ENCODE measurements at regions not wholly inside any gene's neighbourhood (a gene's known extent, or its start where the extent isn't known, plus 50 kb on each side); places are given as distances from the start of the nearest gene placed in this dataset.

- 100% methylated on average over 2 of the region's 2 CpGs for WGBS
- H3K9ac ChIP-seq (ENCODE audit: low read depth, low read length) = no peak overlapping the region
- no peaks in the 10 kb centered on the region for H3K9me3 ChIP-seq (ENCODE audit: insufficient read depth, low read depth, low read length)
Observed at GRCh38 chr9:75823151-75823550, 67.3 kb upstream of the PCSK5 start.

GRCh38 chr9:75824816-75825568 is 65.5 kb upstream of the PCSK5 start:
- Histone ChIP-seq H3K27ac (ENCODE audit: low read depth, low read length) (no peak overlapping the region), H3K27me3 (ENCODE audit: insufficient read depth, low read length) (no peaks in the 10 kb centered on the region), H3K4me3 (ENCODE audit: low read length) (no peak overlapping the region), H3K4me1 (ENCODE audit: insufficient read depth, low read length) (no peaks in the 10 kb centered on the region), H3K36me3 (ENCODE audit: insufficient read depth, low read length) (no peaks in the 10 kb centered on the region), H3K9me3 (ENCODE audit: insufficient read depth, low read depth, low read length) (no peaks in the 10 kb centered on the region), H3K9ac (ENCODE audit: low read depth, low read length) (no peak overlapping the region)
- WGBS = 93% methylated on average over 1 of the region's 3 CpGs

More at GRCh38 chr9:75823151-75823550, 67.3 kb upstream of the PCSK5 start:
- Histone ChIP-seq H3K27me3 (ENCODE audit: insufficient read depth, low read length) (no peaks in the 10 kb centered on the region), H3K27ac (ENCODE audit: low read depth, low read length) (no peak overlapping the region), H3K4me1 (ENCODE audit: insufficient read depth, low read length) (no peaks in the 10 kb centered on the region), H3K4me3 (ENCODE audit: low read length) (no peak overlapping the region), H3K36me3 (ENCODE audit: insufficient read depth, low read length) (no peaks in the 10 kb centered on the region)

- Histone ChIP-seq H3K36me3 (ENCODE audit: insufficient read depth, low read length) (no peaks in the 10 kb centered on the region), H3K27ac (ENCODE audit: low read depth, low read length) (no peak overlapping the region), H3K4me3 (ENCODE audit: low read length) (no peak overlapping the region), H3K9me3 (ENCODE audit: insufficient read depth, low read depth, low read length) (no peaks in the 10 kb centered on the region), H3K4me1 (ENCODE audit: insufficient read depth, low read length) (no peaks in the 10 kb centered on the region), H3K27me3 (ENCODE audit: insufficient read depth, low read length) (no peaks in the 10 kb centered on the region), H3K9ac (ENCODE audit: low read depth, low read length) (no peak overlapping the region)
- WGBS = 96% methylated on average over 2 of the region's 2 CpGs
Observed at GRCh38 chr9:75826314-75826713, 64.2 kb upstream of the PCSK5 start.

GRCh38 chr9:75830303-75830702 is 60.2 kb upstream of the PCSK5 start:
- H3K9ac ChIP-seq (ENCODE audit: low read depth, low read length) = no peak overlapping the region
- H3K9me3 ChIP-seq (ENCODE audit: insufficient read depth, low read depth, low read length) = no peaks in the 10 kb centered on the region
- no peaks in the 10 kb centered on the region for H3K36me3 ChIP-seq (ENCODE audit: insufficient read depth, low read length)
- no peaks in the 10 kb centered on the region for H3K4me1 ChIP-seq (ENCODE audit: insufficient read depth, low read length)
- H3K27ac ChIP-seq (ENCODE audit: low read depth, low read length) = no peak overlapping the region
- no peak overlapping the region for H3K4me3 ChIP-seq (ENCODE audit: low read length)
- no peaks in the 10 kb centered on the region for H3K27me3 ChIP-seq (ENCODE audit: insufficient read depth, low read length)

GRCh38 chr9:75833778-75834177 is 56.7 kb upstream of the PCSK5 start:
- Histone ChIP-seq H3K9ac (ENCODE audit: low read depth, low read length) (no peak overlapping the region), H3K27me3 (ENCODE audit: insufficient read depth, low read length) (no peaks in the 10 kb centered on the region), H3K4me1 (ENCODE audit: insufficient read depth, low read length) (no peaks in the 10 kb centered on the region; the same call in 1 of the 2 replicates), H3K27ac (ENCODE audit: low read depth, low read length) (no peak overlapping the region), H3K4me3 (ENCODE audit: low read length) (no peak overlapping the region), H3K36me3 (ENCODE audit: insufficient read depth, low read length) (no peaks in the 10 kb centered on the region), H3K9me3 (ENCODE audit: insufficient read depth, low read depth, low read length) (no peaks in the 10 kb centered on the region)

- no peaks in the 10 kb centered on the region for H3K27me3 ChIP-seq (ENCODE audit: insufficient read depth, low read length)
- no peak overlapping the region for H3K27ac ChIP-seq (ENCODE audit: low read depth, low read length)
- H3K9ac ChIP-seq (ENCODE audit: low read depth, low read length) = no peak overlapping the region
- H3K36me3 ChIP-seq (ENCODE audit: insufficient read depth, low read length) = no peaks in the 10 kb centered on the region
- no peaks in the 10 kb centered on the region for H3K9me3 ChIP-seq (ENCODE audit: insufficient read depth, low read depth, low read length)
- no peaks in the 10 kb centered on the region; the same call in 1 of the 2 replicates for H3K4me1 ChIP-seq (ENCODE audit: insufficient read depth, low read length)
- 100% methylated on average over 1 of the region's 2 CpGs for WGBS
- H3K4me3 ChIP-seq (ENCODE audit: low read length) = no peak overlapping the region
Observed at GRCh38 chr9:75834878-75835277, 55.6 kb upstream of the PCSK5 start.
